Stomach (tissue), 4 donors: ENCODE measurements at regions not wholly inside any gene's neighbourhood (a gene's known extent, or its start where the extent isn't known, plus 50 kb on each side); places are given as distances from the start of the nearest gene placed in this dataset.

Experiments
- EP300 ChIP-seq: sonication (generic); formaldehyde crosslinking; IDR thresholded peaks from one replicate; pipeline ENCODE4 v1.6.1; 2017; ENCODE audit warnings: antibody characterized with exemption
- TF ChIP-seq, protein P1 (sequence below), 7 experiments: fragments of 450-650 bp in 4 of 7; fragments of 200-600 bp in 3 of 7; sonication (generic) in 3 of 7; IDR thresholded peaks; one replicate each; pipeline ENCODE4 v1.5.1; 2016 to 2019; ENCODE audit warnings: antibody characterized with exemption in 7 of 7, control low read depth in 2 of 7, mild to moderate bottlenecking in 1 of 7

DNA sequence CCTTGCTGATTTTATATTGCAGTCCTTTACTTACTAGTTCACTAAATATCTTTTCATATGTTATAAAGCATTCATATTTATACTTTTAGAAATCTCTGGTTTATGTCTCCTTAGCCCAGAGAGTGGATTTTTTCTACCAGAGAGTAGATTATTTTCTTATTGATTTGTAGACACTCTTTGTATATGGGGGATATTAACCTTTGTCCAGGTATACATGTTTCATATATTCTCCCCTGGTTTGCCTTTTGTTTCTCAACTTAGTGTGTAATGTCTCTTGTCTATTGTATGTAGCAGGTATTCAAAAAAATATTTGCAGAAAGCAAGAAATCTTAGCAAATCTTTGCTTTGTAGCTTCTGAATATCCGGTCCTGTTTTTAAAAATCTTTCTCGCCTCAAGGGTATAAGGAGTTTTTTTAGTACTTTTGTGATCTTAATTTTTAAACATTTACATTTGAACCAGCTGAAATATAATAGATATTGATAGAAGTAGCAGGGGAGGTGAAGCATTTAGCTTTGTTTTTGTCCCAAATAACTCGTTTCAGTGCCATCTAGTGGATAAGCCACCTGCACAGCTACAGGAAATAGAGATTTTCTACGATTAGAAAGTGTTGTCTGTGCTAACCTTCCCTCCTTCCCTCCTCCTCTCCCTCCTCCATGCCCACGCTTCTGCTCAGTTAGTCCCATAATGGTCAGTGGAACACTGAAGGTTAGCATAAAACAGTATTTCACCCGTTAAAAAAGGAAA, 97.0 kb downstream of the PHETA1 start:
- TF ChIP-seq EP300 = no peak
- TF ChIP-seq, protein P1, sequence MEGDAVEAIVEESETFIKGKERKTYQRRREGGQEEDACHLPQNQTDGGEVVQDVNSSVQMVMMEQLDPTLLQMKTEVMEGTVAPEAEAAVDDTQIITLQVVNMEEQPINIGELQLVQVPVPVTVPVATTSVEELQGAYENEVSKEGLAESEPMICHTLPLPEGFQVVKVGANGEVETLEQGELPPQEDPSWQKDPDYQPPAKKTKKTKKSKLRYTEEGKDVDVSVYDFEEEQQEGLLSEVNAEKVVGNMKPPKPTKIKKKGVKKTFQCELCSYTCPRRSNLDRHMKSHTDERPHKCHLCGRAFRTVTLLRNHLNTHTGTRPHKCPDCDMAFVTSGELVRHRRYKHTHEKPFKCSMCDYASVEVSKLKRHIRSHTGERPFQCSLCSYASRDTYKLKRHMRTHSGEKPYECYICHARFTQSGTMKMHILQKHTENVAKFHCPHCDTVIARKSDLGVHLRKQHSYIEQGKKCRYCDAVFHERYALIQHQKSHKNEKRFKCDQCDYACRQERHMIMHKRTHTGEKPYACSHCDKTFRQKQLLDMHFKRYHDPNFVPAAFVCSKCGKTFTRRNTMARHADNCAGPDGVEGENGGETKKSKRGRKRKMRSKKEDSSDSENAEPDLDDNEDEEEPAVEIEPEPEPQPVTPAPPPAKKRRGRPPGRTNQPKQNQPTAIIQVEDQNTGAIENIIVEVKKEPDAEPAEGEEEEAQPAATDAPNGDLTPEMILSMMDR (IDR thresholded peaks at IDR 0.05) = no peak
